B cell (primary cell): ENCODE measurements at regions not wholly inside any gene's neighbourhood (a gene's known extent, or its start where the extent isn't known, plus 50 kb on each side); places are given as distances from the start of the nearest gene placed in this dataset.

ENCODE experiments used
- ATAC-seq: fragments of 200-7000 bp; cut with Tn5 transposase; one replicate; pipeline ENCODE4 v1.10.0; 2021; ENCODE audit warnings: low read depth, mild to moderate bottlenecking, moderate number of reproducible peaks, moderate library complexity
- CTCF ChIA-PET: fragments of 350-600 bp; sonication (Branson Sonifier 250); formaldehyde crosslinking; loops from one replicate; lab custom pipeline; 2021; ENCODE audit warnings: antibody characterized with exemption, inconsistent platforms; lab: Charles Lee
- POLR2A ChIA-PET: fragments of 350-600 bp; sonication (Branson Sonifier 250); formaldehyde crosslinking; loops from one replicate; lab custom pipeline; 2021; ENCODE audit warnings: antibody characterized with exemption; lab: Charles Lee
- DNase-seq: peaks from one replicate; pipeline ENCODE4 v3.0.0; 2013
- H2AFZ ChIP-seq: 2 replicates; pipeline ENCODE4 v1.6.1; 2012; ENCODE audit warnings: mild to moderate bottlenecking, low read depth, low read length; ENCODE audit not compliant: insufficient read depth, poor library complexity, severe bottlenecking
- H3K27ac ChIP-seq, 2 donors: 1 replicate in 1 of 2; 2 replicates in 1 of 2; pipeline ENCODE4 v1.5.1; 2012 to 2013; ENCODE audit warnings: low read length in 2 of 2, mild to moderate bottlenecking in 2 of 2, moderate library complexity in 1 of 2
- H3K27me3 ChIP-seq, 4 experiments: fragments of 200-600 bp in 1 of 4; sonication (generic) in 1 of 4; replicated peaks in 1 of 4; 1 replicate in 2 of 4; 2 replicates in 2 of 4; pipeline versions ENCODE4 v1.6.1 to v1.7.0; 2013 to 2016; ENCODE audit warnings: low read length in 3 of 4, mild to moderate bottlenecking in 2 of 4, mixed read lengths in 1 of 4, moderate library complexity in 1 of 4; ENCODE audit not compliant: insufficient read depth in 4 of 4, control insufficient read depth in 3 of 4; ENCODE audit errors: control extremely low read depth in 1 of 4
- H3K36me3 ChIP-seq, 2 experiments: replicated peaks in 1 of 2; 1 replicate in 1 of 2; 2 replicates in 1 of 2; pipeline versions ENCODE4 v1.6.1 to v1.7.1; 2013; ENCODE audit warnings: low read length in 1 of 2; ENCODE audit not compliant: insufficient read depth in 2 of 2, control insufficient read depth in 1 of 2; ENCODE audit errors: control extremely low read depth in 1 of 2, extremely low read depth in 1 of 2
- H3K4me1 ChIP-seq, 2 donors: fragments of 200-600 bp in 1 of 2; sonication (generic) in 1 of 2; 1 replicate in 1 of 2; 2 replicates in 1 of 2; pipeline versions ENCODE4 v1.5.1 to v1.6.1; 2013 to 2017; ENCODE audit warnings: low read length in 2 of 2; ENCODE audit not compliant: control insufficient read depth in 2 of 2, insufficient read depth in 2 of 2
- H3K4me2 ChIP-seq: replicated peaks from 2 replicates; pipeline ENCODE3; 2012; ENCODE audit warnings: mild to moderate bottlenecking, low read depth, low read length; ENCODE audit not compliant: poor library complexity, severe bottlenecking
- H3K4me3 ChIP-seq, 5 experiments: fragments of 200-600 bp in 1 of 5; sonication (generic) in 1 of 5; 1 replicate in 3 of 5; 2 replicates in 2 of 5; pipeline versions ENCODE4 v1.5.1 to v1.7.0; 2011 to 2016; ENCODE audit warnings: low read length in 4 of 5, mild to moderate bottlenecking in 4 of 5, low read depth in 2 of 5, control low read depth in 1 of 5, moderate library complexity in 1 of 5; ENCODE audit not compliant: insufficient read depth in 1 of 5; ENCODE audit errors: control extremely low read depth in 1 of 5, extremely low read depth in 1 of 5
- H3K79me2 ChIP-seq: fragments of 200-600 bp; sonication (generic); one replicate; pipeline ENCODE4 v1.6.0; 2016; ENCODE audit warnings: low read length; ENCODE audit not compliant: control insufficient read depth, insufficient read depth
- H3K9ac ChIP-seq: fragments of 200-600 bp; sonication (generic); 2 replicates; pipeline ENCODE4 v1.6.1; 2017; ENCODE audit warnings: mild to moderate bottlenecking, low read length, moderate library complexity
- H3K9me3 ChIP-seq, 3 donors: one replicate each; pipeline versions ENCODE4 v1.6.1 to v1.7.1; 2013; ENCODE audit warnings: low read length in 2 of 3; ENCODE audit not compliant: control insufficient read depth in 2 of 3, insufficient read depth in 1 of 3; ENCODE audit errors: control extremely low read depth in 1 of 3
- H4K20me1 ChIP-seq: 2 replicates; pipeline ENCODE4 v1.6.0; 2012; ENCODE audit warnings: mild to moderate bottlenecking, low read length; ENCODE audit not compliant: insufficient read depth, control insufficient read depth, poor library complexity, severe bottlenecking
- H3K27ac Mint-ChIP-seq: one replicate; pipeline ENCODE4 v1.8.0; 2021; ENCODE audit warnings: mixed read lengths
- H3K27me3 Mint-ChIP-seq: one replicate; pipeline ENCODE4 v1.8.0; 2021; ENCODE audit warnings: mixed read lengths
- H3K4me1 Mint-ChIP-seq: one replicate; pipeline ENCODE4 v1.8.0; 2021; ENCODE audit warnings: mixed read lengths
- H3K4me3 Mint-ChIP-seq: one replicate; pipeline ENCODE4 v1.8.0; 2021; ENCODE audit warnings: mixed read lengths
- H3K9me3 Mint-ChIP-seq: one replicate; pipeline ENCODE4 v1.8.0; 2022; ENCODE audit warnings: mixed read lengths; ENCODE audit not compliant: insufficient read depth
- EZH2 ChIP-seq: IDR thresholded peaks from 2 replicates; pipeline ENCODE4 v1.6.1; 2012; ENCODE audit warnings: borderline replicate concordance, low read depth, mild to moderate bottlenecking, moderate library complexity, low read length; ENCODE audit not compliant: insufficient read depth, poor library complexity, severe bottlenecking
- WGBS: methylation state at CpG from one replicate; pipeline ENCODE4 v1.1.5; 2013; ENCODE audit warnings: missing lambda C conversion rate; ENCODE audit not compliant: insufficient coverage; 5-methylcytosine and 5-hydroxymethylcytosine counted together
- intact Hi-C: fragments of 100-400 bp; cut with micrococcal nuclease; formaldehyde crosslinking; loops from one replicate; pipeline ENCODE4 v1.10.0; 2022
- TF ChIP-seq, protein P1 (sequence below): fragments of 200-600 bp; IDR thresholded peaks from one replicate; pipeline ENCODE4 v1.8.0; 2022; ENCODE audit warnings: antibody characterized with exemption, mild to moderate bottlenecking

GRCh38 chr16:82360024-82360783 lies 190.2 kb upstream of the MPHOSPH6 start:
- Histone ChIP-seq H3K36me3 (no peaks in the 10 kb centered on the region), H3K9ac (no peak overlapping the region), H4K20me1 (no peaks in the 10 kb centered on the region), H3K4me3 (no peak overlapping the region), H3K4me1 (no peaks in the 10 kb centered on the region), H3K27me3 (no peaks in the 10 kb centered on the region), H2AFZ (no peak overlapping the region), H3K27ac (no peak overlapping the region), H3K79me2 (no peaks in the 10 kb centered on the region), H3K9me3 (no peaks in the 10 kb centered on the region), H3K4me2 (no peak overlapping the region)
- POLR2A ChIA-PET, result no interaction called here
- no peaks in the 10 kb centered on the region for H3K9me3 Mint-ChIP-seq
- no CpG with 5 or more reads among the region's 2 CpGs for WGBS
- H3K27me3 Mint-ChIP-seq, result peaks cover 16% of the 10 kb centered on the region
- no peaks in the 10 kb centered on the region for H3K4me1 Mint-ChIP-seq
- DNase-seq (no peak), ATAC-seq (no peak)
- H3K4me3 Mint-ChIP-seq, result no peak overlapping the region
- intact Hi-C loops, result no loop called here
- CTCF ChIA-PET, result no interaction called here
- no peak overlapping the region for H3K27ac Mint-ChIP-seq
- no peak for TF ChIP-seq EZH2
- TF ChIP-seq, protein P1, sequence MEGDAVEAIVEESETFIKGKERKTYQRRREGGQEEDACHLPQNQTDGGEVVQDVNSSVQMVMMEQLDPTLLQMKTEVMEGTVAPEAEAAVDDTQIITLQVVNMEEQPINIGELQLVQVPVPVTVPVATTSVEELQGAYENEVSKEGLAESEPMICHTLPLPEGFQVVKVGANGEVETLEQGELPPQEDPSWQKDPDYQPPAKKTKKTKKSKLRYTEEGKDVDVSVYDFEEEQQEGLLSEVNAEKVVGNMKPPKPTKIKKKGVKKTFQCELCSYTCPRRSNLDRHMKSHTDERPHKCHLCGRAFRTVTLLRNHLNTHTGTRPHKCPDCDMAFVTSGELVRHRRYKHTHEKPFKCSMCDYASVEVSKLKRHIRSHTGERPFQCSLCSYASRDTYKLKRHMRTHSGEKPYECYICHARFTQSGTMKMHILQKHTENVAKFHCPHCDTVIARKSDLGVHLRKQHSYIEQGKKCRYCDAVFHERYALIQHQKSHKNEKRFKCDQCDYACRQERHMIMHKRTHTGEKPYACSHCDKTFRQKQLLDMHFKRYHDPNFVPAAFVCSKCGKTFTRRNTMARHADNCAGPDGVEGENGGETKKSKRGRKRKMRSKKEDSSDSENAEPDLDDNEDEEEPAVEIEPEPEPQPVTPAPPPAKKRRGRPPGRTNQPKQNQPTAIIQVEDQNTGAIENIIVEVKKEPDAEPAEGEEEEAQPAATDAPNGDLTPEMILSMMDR, result no peak

DNA sequence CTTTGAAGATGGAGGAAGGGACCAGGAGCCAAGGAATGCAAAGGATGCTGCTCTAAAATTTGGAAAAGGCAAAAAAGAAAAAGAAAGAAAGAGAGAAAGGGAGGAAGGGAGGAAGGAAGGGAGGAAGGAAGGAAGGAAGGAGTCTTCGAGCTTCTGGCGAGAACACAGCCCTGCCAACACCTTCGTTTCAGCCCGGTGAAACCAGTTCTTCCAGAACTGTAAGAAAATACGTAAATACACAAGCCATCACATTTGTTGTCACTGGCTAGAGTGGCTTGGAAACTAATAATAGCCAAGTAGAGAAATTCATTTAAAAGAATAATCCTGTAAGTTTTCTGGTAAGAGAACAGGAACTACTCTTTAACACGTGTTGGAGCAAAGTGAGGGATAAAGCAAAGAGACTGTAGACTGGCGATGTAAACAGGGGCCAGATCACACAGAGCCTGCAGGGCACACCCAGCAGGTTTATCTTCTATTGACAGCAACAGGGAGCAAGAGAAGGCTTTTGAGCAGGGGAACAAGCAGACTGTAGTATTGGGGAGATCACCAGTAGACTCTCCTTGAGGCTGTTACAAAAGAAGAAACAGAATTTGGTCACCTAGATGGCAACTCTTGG lies 188.7 kb upstream of the MPHOSPH6 start:
- 79% methylated on average over 2 of the region's 7 CpGs for WGBS
- Histone ChIP-seq H3K27ac (no peak overlapping the region), H3K4me3 (no peak overlapping the region), H3K4me1 (no peaks in the 10 kb centered on the region), H3K36me3 (no peaks in the 10 kb centered on the region), H3K79me2 (no peaks in the 10 kb centered on the region), H3K9me3 (no peaks in the 10 kb centered on the region), H3K9ac (no peak overlapping the region), H3K4me2 (no peak overlapping the region), H4K20me1 (no peaks in the 10 kb centered on the region), H2AFZ (no peak overlapping the region), H3K27me3 (no peaks in the 10 kb centered on the region)
- CTCF ChIA-PET, result no interaction called here
- H3K4me1 Mint-ChIP-seq, result no peaks in the 10 kb centered on the region
- intact Hi-C loops, result no loop called here
- POLR2A ChIA-PET, result no interaction called here
- no peak for ATAC-seq
- no peaks in the 10 kb centered on the region for H3K9me3 Mint-ChIP-seq
- H3K27me3 Mint-ChIP-seq, result peaks cover 16% of the 10 kb centered on the region
- no peak overlapping the region for H3K4me3 Mint-ChIP-seq
- DNase-seq, result no peak
- TF ChIP-seq, protein P1, result no peak
- TF ChIP-seq EZH2, result no peak
- H3K27ac Mint-ChIP-seq, result no peak overlapping the region
